ENCODE measurements at regions not wholly inside any gene's neighbourhood (a gene's known extent, or its start where the extent isn't known, plus 50 kb on each side); places are given as distances from the start of the nearest gene placed in this dataset.

- in situ Hi-C loops (cut with HindIII; ENCODE audit: low sequenced_read_pairs): no loop called here
Measured at GRCh38 chr13:83229574-83230305, 652.5 kb downstream of the SLITRK1 start.

- in situ Hi-C loops (cut with HindIII; ENCODE audit: low sequenced_read_pairs): no loop called here
Measured at GRCh38 chr13:83223546-83223945, 658.7 kb downstream of the SLITRK1 start.

GRCh38 chr13:83221813-83222241 is 660.4 kb downstream of the SLITRK1 start:
- in situ Hi-C loops (cut with HindIII; ENCODE audit: low sequenced_read_pairs): no loop called here

DNA sequence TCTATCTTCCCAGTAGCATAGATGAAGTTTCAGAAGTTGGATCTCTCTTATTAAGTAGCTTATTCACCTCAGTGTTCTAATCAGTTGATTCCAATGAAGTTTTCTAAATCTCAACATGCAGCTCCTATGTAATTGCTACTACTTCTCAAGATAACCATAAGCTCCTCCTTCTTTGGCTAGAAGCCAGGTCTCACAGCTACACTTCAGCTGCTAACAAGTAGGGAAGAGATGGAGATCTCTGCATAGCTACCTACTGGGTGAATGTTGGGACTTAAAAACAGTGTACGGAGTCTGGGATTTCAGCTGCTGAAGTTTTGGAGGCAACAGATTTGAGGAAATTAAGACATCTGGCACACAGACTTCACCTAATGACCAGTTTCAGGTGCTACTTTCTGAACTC is 661.0 kb downstream of the SLITRK1 start:
- in situ Hi-C loops (cut with HindIII; ENCODE audit: low sequenced_read_pairs): no loop called here

DNA sequence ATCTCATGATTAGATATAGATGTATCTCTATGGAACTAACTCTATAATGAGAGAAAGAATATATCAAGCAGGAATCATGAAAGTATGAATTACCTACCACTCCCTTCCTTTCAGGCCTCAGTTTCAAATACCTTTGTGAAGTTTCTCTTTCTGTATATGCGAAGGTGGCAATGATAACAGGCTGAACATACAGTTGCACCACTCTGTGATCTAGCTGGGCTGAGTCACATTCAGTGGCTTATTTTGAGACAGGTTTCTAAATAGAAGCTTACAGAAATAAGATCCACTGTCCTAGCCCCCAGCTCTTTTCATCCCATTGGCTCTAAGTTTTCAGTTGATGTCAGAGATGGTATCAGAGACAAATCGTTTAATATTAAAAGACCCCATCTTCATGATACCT is 662.0 kb downstream of the SLITRK1 start:
- in situ Hi-C loops (cut with HindIII; ENCODE audit: low sequenced_read_pairs): no loop called here

DNA sequence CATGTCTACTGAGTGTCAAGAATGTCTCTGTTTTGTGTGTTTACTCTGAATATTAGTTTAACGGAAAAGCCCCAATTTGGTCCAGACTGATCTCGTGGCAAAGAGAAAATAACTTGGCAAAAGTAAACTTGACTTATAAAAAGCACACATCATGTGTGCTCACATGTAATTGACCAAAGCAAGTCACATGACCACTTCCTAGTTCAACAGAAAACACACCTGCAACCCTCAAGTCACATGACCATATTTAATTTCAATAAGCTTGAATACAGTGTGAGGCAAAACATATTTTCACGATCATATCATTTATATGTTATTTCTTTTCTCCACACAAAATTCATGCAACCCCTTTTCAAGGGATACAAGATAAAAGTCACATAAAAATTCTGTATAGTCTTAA is 662.4 kb downstream of the SLITRK1 start:
- in situ Hi-C loops (cut with HindIII; ENCODE audit: low sequenced_read_pairs): no loop called here

DNA sequence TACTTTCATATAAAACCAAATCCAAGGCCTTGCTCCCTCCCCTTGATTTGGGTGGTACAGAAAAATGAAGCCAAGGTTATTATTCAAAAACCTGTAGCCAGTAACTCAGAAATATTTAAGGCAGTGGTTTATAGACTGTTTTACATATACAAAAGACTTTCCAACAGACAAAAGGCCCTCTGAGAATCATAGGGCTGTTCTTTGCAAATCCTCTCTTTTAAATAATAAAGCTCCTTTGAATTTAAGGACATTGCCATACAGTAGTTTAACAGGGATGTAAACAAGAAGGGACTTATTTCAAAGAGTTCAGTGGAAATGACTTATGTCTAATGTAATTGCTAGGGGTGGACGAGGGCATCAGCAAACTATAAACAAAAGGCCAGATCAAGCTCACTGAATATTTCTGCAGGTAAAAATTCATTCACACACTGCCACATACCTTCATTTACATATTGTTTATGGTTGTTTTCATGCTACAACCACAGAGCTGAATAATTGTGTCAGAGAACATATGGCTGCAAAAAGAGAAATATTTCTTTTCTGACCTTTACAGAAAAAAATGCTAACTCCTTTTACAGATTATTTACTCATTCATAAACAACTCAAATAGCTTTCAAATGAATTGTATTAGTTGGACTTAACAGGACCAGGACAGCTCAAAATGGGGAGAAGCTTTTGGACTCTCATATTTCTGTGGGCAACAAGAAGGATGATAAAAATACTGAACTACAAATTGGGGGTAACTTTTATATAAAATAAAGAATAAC is 665.6 kb downstream of the SLITRK1 start:
- in situ Hi-C loops (cut with HindIII; ENCODE audit: low sequenced_read_pairs): no loop called here

GRCh38 chr13:83215627-83216026 is 666.6 kb downstream of the SLITRK1 start:
- in situ Hi-C loops (cut with HindIII; ENCODE audit: low sequenced_read_pairs): no loop called here

DNA sequence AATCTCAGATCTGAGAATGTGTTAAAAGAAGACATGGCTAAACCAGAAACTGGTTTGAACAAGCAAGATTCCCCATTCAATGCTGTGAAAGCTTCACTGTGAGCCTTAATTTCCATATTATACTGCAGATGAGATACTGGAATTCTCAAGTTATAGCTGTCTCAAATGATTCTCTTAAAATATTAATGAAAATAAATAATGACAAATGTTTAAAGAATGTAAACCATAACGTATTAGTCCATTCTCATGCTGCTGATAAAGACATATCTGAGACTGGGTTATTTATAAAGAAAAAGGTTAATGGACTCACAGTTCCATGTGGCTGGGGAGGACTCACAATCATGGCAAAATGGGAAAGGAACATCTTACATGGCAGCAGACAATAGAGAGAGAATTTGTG is 667.8 kb downstream of the SLITRK1 start:
- in situ Hi-C loops (cut with HindIII; ENCODE audit: low sequenced_read_pairs): no loop called here

DNA sequence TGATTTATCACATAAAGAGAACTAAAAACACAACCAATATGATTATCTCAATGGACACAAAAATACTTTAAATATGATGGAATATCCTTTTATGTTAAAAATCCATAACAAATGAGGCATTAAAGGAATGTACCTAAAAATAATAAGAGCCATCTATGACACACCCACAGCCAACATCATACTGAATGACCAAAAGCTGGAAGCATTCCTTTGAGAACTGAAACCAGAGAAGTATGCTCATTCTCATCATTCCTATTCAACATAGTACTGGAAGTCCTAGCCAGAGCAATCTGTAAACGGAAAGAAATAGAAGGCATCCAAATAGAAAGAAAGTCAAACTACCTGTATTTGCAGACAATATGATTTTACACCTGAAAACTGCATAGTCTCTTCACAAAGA is 671.0 kb downstream of the SLITRK1 start:
- in situ Hi-C loops (cut with HindIII; ENCODE audit: low sequenced_read_pairs): no loop called here

DNA sequence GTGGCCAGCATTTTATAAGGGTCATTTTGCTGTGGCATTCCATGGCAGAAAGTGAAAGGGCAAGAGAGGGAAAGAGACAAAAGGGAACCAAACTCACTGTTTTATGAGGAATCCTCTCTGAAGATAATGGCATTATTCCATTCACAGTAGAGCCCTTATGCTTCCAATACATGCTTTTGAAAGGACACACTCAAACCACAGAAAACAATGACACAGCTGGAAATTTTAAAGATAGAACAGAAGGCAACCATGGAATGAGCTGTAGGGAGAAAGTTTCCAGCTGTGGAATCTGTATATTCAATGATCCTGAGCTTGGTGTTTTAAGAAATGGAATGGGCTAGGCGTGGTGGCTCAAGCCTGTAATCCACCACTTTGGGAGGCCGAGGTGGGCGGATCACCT is 677.4 kb downstream of the SLITRK1 start:
- in situ Hi-C loops (cut with HindIII; ENCODE audit: low sequenced_read_pairs): no loop called here

DNA sequence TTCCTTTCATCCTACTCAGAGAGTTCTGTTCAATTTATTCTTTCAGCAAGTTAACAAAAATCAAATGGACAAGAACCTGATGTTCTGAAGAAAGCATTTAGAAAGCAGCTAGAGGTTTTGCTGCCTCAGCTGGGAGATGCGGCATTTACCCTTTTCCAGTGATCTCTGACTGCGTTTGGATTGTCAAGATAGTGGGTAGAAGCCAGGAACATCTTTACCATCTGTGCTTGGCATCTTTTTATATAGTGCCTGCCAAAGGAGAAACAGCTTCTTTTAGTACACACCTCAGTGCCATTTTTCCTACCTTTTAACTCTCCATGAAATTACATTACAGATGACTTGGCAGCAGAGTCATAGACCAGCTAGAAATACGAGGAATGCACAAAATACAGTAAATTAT is 680.8 kb downstream of the SLITRK1 start:
- in situ Hi-C loops (cut with HindIII; ENCODE audit: low sequenced_read_pairs): no loop called here

- in situ Hi-C loops (cut with HindIII; ENCODE audit: low sequenced_read_pairs): no loop called here
Measured at GRCh38 chr13:83197316-83197715, 685.0 kb downstream of the SLITRK1 start.

DNA sequence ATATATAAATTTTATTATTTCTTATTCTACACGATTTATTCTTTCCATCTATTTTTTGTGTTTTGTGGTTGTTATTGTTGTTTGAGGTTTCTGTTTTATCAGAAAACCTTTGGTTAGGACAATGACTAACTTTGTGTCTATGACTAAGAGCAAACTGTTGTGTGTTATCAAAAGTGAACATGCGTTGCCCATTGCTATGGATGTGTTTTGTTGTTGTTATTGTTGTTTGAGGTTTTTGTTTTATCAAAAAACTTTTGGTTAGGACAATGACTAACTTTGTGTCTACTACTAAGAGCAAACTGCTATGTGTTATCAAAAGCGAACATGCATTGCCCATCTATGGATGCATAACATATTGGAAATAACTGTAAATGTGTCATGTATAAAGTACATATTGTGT is 692.3 kb downstream of the SLITRK1 start:
- in situ Hi-C loops (cut with HindIII; ENCODE audit: low sequenced_read_pairs): no loop called here

DNA sequence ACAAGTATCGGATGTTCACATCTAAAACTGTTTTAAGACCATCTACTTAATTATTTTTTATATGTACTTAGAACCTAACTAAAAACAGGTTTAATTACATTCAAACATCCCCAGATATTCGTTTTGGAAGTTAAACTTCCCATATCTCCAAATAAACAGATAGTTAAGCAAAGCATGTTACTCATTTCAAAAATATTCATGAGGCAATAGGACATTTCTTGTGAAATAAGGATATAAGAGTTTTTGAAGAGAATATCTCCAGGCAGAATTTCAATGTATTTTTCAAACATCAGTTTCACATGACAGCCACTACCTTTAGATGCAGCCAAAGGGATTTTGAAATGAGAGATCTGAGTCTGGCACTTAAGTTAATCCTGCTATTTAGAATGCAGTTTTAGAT is 697.5 kb downstream of the SLITRK1 start:
- in situ Hi-C loops (cut with HindIII; ENCODE audit: low sequenced_read_pairs): no loop called here

DNA sequence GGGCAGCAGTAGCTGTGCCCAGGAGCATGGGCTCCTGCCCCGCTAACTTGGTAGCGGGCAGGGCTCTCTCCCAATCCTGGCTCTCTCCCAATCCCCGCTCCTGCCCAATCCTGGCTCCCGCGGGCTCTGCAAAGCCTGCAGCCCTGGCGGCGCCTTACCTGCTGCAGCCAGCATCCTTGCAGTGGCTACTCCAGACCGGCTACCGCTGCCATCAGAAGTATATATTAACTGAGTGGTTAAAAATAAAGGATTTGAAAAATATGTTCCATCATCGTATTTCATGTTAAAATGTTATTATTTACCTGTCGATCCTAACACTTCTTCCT is 698.2 kb downstream of the SLITRK1 start:
- in situ Hi-C loops (cut with HindIII; ENCODE audit: low sequenced_read_pairs): no loop called here

DNA sequence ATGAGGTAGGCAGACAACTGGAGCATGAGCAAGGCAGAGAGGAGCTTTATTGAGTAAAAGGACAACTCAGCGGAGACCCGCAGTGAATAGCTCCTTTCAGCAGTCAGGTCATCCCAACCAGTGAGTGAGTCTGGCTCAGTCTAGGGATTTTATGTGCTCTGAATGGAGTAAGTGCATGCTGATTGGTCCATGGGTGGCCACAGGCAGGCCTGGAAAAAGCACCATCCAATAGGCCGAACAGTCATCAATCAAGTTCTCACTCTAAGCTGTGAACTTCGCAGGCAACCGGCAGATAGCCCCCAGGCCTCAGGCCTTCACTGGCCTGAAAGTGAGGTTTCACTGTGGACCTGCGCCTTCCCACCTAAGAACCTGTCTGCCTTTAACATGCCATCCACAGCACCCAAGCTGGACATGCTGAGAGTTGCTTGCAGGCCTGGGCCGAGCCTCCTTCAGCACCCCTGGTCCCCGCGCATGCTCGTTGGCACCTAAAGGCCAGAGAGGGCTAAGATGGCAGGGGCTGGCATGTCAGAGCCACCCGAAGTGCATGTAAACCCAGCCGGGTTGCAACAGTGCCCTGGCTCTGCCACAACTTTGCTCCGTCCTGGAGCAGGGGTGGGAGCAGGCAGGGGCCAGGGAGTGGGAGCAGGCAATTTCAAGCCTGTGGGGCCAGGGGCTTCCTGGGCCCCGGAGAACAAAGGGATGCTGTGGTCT is 698.7 kb downstream of the SLITRK1 start:
- in situ Hi-C loops (cut with HindIII; ENCODE audit: low sequenced_read_pairs): no loop called here

GRCh38 chr13:83182845-83183244 is 699.4 kb downstream of the SLITRK1 start:
- in situ Hi-C loops (cut with HindIII; ENCODE audit: low sequenced_read_pairs): no loop called here

DNA sequence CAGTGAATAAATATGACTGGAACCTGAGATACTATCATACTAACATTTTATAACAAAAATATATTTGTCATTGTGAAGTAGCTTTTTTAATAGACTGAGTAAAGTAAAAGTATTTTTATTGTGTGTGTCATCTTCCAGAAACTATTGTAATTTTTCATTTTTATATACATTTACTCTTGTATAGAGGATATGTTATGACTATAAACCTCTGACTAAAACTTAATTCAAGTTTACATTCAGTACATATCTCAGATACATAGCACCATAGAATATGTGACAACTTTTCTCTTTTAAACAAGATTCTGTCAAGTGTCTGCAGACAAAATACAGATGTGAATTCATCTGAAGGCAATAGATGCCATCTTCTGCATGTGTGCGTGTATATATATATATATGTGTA is 704.3 kb downstream of the SLITRK1 start:
- in situ Hi-C loops (cut with HindIII; ENCODE audit: low sequenced_read_pairs): no loop called here

- in situ Hi-C loops (cut with HindIII; ENCODE audit: low sequenced_read_pairs): no loop called here
Measured at GRCh38 chr13:83168590-83168989, 713.7 kb downstream of the SLITRK1 start.

- in situ Hi-C loops (cut with HindIII; ENCODE audit: low sequenced_read_pairs): no loop called here
Measured at GRCh38 chr13:83167203-83167602, 715.1 kb downstream of the SLITRK1 start.

- in situ Hi-C loops (cut with HindIII; ENCODE audit: low sequenced_read_pairs): no loop called here
Measured at GRCh38 chr13:83166550-83166949, 715.7 kb downstream of the SLITRK1 start.

All from endothelial cell of hepatic sinusoid (primary cell).